Mucosa of descending colon (tissue), 3 donors: ENCODE measurements at regions not wholly inside any gene's neighbourhood (a gene's known extent, or its start where the extent isn't known, plus 50 kb on each side); places are given as distances from the start of the nearest gene placed in this dataset.

Experiments used
- ATAC-seq: fragments of 200-7000 bp; cut with Tn5 transposase; one replicate; pipeline ENCODE4 v1.9.1; 2020; ENCODE audit warnings: mild to moderate bottlenecking, moderate library complexity
- DNase-seq, 3 donors: peaks; one replicate each; pipeline ENCODE4 v3.0.0-alpha.2; 2020
- H3K36me3 ChIP-seq: fragments of 200-600 bp; one replicate; pipeline ENCODE4 v1.8.0; 2021; ENCODE audit warnings: low read depth, mild to moderate bottlenecking
- H3K4me1 ChIP-seq: fragments of 200-600 bp; one replicate; pipeline ENCODE4 v1.8.0; 2021; ENCODE audit warnings: low read depth, mild to moderate bottlenecking
- H3K4me3 ChIP-seq: fragments of 200-600 bp; one replicate; pipeline ENCODE4 v1.8.0; 2021; ENCODE audit warnings: mild to moderate bottlenecking
- H3K9me3 ChIP-seq: fragments of 200-600 bp; one replicate; pipeline ENCODE4 v1.8.0; 2021; ENCODE audit warnings: mild to moderate bottlenecking
- intact Hi-C, 2 donors: fragments of 100-400 bp; cut with DNase I in 1 of 2; cut with micrococcal nuclease in 1 of 2; formaldehyde crosslinking; loops; one replicate each; pipeline versions ENCODE4 v1.11.0 to v1.11.1; 2022; cut with DNase I, micrococcal nuclease
- TF ChIP-seq, protein P1 (sequence below): fragments of 200-600 bp; IDR thresholded peaks from one replicate; pipeline ENCODE4 v1.8.0; 2022; ENCODE audit warnings: antibody characterized with exemption, mild to moderate bottlenecking
- donor health status: DM: no; HTN: no; CAD: no; lungs with moderate emphysema.
- donor health status: DM: no; HTN: no; CAD: no.
- donor health status: DM: no; HTN: yes; CAD: no.

DNA sequence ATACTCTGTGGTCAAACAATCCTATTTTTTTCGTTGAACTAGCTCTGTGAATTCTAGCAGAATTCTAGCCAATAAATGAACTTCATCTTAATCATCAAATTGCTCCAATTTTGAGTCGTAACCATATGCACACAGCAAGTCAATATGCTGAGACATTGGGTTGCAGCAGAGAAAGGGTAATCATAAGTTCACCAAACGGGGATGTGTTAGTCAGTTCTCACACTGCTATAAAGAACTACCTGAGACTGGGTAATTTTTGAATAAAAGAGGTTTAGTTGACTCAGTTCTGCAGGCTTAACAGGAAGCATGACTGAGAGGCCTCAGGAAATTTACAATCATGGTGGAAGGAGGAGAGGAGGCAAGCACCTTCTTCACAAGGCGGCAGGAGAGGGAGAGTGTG lies 67.7 kb upstream of the ABCC4 start:
- TF ChIP-seq, protein P1, sequence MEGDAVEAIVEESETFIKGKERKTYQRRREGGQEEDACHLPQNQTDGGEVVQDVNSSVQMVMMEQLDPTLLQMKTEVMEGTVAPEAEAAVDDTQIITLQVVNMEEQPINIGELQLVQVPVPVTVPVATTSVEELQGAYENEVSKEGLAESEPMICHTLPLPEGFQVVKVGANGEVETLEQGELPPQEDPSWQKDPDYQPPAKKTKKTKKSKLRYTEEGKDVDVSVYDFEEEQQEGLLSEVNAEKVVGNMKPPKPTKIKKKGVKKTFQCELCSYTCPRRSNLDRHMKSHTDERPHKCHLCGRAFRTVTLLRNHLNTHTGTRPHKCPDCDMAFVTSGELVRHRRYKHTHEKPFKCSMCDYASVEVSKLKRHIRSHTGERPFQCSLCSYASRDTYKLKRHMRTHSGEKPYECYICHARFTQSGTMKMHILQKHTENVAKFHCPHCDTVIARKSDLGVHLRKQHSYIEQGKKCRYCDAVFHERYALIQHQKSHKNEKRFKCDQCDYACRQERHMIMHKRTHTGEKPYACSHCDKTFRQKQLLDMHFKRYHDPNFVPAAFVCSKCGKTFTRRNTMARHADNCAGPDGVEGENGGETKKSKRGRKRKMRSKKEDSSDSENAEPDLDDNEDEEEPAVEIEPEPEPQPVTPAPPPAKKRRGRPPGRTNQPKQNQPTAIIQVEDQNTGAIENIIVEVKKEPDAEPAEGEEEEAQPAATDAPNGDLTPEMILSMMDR, result no peak
- Histone ChIP-seq H3K36me3 (no peaks in the 10 kb centered on the region), H3K4me1 (no peaks in the 10 kb centered on the region), H3K9me3 (no peaks in the 10 kb centered on the region), H3K4me3 (no peak overlapping the region)
- intact Hi-C loops, result no loop called here
- no peak for DNase-seq
- ATAC-seq, result no peak

DNA sequence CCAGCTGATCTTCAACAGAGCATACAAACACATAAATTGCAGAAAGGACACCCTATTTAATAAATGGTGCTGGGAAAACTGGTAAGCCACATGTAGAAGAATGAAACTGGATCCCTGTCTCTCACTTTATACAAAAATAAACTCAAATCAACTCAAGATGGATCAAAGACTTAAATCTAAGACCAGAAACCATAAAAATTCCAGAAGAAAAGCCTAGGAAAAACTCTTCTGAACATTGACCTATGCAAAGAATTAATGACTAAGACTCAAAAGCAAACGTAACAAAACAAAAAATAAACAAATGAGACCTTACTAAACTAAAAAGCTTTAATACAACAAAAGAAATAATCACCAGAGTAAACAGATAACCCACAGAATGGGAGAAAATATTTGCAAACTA lies 74.5 kb upstream of the ABCC4 start:
- no peak for DNase-seq
- Histone ChIP-seq H3K4me3 (no peak overlapping the region), H3K4me1 (peaks cover 4% of the 10 kb centered on the region), H3K9me3 (no peaks in the 10 kb centered on the region), H3K36me3 (no peaks in the 10 kb centered on the region)
- intact Hi-C loops, result no loop called here
- ATAC-seq, result no peak
- TF ChIP-seq, protein P1, result no peak

DNA sequence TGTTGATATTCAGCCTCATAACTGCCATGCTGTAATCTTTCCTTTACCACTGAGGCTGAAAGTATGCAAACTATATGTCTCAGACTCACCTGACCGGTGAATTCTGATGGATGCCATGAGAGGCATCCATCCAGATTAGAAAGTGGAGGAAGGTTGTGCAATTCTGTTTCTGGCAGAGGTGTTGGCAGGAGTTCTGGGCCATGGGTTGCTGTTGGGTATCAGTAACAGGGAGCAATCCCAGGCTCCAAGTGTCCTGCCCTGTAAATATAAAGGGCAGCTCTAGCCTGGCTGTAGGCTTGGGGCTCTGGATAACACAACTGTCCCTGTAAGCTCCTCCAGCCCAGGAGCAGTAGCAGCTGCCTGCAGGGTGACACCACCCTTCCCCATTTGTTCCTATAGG lies 77.4 kb upstream of the ABCC4 start:
- no peak for ATAC-seq
- no peaks in the 10 kb centered on the region for H3K36me3 ChIP-seq
- TF ChIP-seq, protein P1, result no peak
- no peak overlapping the region for H3K4me3 ChIP-seq
- intact Hi-C loops, result no loop called here
- H3K4me1 ChIP-seq, result peaks cover 6% of the 10 kb centered on the region
- no peaks in the 10 kb centered on the region for H3K9me3 ChIP-seq
- DNase-seq, result no peak

DNA sequence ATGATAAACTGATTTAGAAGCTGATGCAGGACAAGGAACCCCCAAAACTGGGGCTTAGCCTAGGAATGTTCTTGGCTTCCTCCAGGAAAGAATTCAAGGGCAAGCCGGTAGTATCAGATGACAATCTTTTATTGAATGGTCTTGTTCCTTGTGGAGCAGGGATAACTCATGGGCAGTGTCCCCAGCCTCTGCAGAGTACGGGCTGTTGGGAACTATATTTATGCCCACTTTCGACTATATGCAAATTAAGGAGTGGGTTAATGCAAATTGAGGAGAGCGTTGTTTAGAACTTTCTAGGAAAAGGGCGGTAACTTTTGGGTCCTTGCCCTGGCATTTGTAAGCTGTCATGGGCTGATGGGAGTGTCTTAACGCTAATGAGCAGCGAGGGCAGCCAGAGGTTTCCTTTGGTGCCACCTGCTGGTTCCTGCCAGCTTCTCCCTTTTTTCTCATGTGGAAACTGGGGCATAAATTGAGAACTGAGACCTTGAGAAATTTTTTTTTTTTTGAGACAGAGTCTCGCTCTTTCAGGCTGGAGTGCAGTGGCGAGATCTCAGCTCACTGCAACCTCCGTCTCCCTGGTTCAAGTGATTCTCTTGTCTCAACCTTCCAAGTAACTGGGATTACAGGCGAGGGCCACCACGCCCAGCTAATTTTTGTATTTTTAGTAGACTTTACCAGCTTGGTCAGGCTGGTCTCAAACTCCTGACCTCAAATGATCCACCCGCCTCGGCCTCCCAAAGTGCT lies 79.4 kb upstream of the ABCC4 start:
- intact Hi-C loops, result loop anchor here (1.0 to 10.0 kb wide), 4 partner anchors 83 to 190 kb away; no protein-coding TSS in a partner anchor

DNA sequence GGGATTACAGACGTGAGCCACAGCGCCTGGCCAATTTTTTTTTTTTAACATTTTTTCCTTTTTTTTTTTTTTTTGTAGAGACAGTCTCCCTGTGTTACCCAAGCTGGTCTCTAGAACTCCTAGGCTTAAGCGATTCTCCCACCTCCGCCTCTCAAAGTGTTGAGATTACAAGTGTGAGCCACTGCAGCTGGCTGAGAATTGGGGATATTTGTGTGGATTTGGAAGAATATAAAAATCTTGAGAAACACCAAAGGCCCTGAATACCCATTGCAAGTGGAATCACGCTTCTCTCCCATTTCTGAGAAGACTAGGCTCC lies 79.9 kb upstream of the ABCC4 start:
- intact Hi-C loops, result loop anchor here (5.0 to 10.0 kb wide), 3 partner anchors 84 to 189 kb away; no protein-coding TSS in a partner anchor
- Histone ChIP-seq H3K9me3 (no peaks in the 10 kb centered on the region), H3K4me3 (no peak overlapping the region), H3K4me1 (peaks cover 6% of the 10 kb centered on the region), H3K36me3 (no peaks in the 10 kb centered on the region)
- TF ChIP-seq, protein P1, result no peak
- ATAC-seq, result no peak
- DNase-seq, result no peak

More for the DNA sequence above, 79.4 kb upstream of the ABCC4 start:
- Histone ChIP-seq H3K36me3 (no peaks in the 10 kb centered on the region), H3K4me1 (peaks cover 6% of the 10 kb centered on the region), H3K9me3 (no peaks in the 10 kb centered on the region), H3K4me3 (no peak overlapping the region)
- TF ChIP-seq, protein P1, result peak; percentile 56
- ATAC-seq, result peak; percentile 98
- DNase-seq, result peak; percentile 63 to 90 (median 79)
